Gastrocnemius medialis (tissue), 4 donors: ENCODE measurements at regions not wholly inside any gene's neighbourhood (a gene's known extent, or its start where the extent isn't known, plus 50 kb on each side); places are given as distances from the start of the nearest gene placed in this dataset.

Source experiments
- ATAC-seq, 2 donors: fragments of 150-250 bp; one replicate each; pipeline ENCODE4 v1.9.1; 2016
- DNase-seq, 2 donors: peaks; one replicate each; pipeline ENCODE4 v3.0.0-alpha.2; 2019
- H3K27ac ChIP-seq, 4 donors: fragments of 200-600 bp; sonication (generic); 1 replicate in 1 of 4; 2 replicates in 3 of 4; pipeline ENCODE4 v1.5.1; 2016 to 2018; ENCODE audit warnings: mild to moderate bottlenecking in 2 of 4, moderate library complexity in 1 of 4
- H3K27me3 ChIP-seq, 3 donors: fragments of 200-600 bp; sonication (generic) in 2 of 3; 1 replicate in 1 of 3; 2 replicates in 2 of 3; pipeline versions ENCODE4 v1.5.1 to v1.6.0; 2016 to 2019; ENCODE audit warnings: mild to moderate bottlenecking in 1 of 3, moderate library complexity in 1 of 3
- H3K36me3 ChIP-seq, 2 donors: fragments of 200-600 bp; sonication (generic) in 1 of 2; one replicate each; pipeline ENCODE4 v1.5.1; 2017 to 2018
- H3K4me1 ChIP-seq, 2 donors: fragments of 200-600 bp; sonication (generic) in 1 of 2; one replicate each; pipeline ENCODE4 v1.5.1; 2016 to 2017; ENCODE audit warnings: mild to moderate bottlenecking in 2 of 2
- H3K4me3 ChIP-seq, 4 donors: fragments of 200-600 bp; sonication (generic) in 3 of 4; 1 replicate in 1 of 4; 2 replicates in 3 of 4; pipeline ENCODE4 v1.5.1; 2016 to 2019; ENCODE audit warnings: mild to moderate bottlenecking in 2 of 4
- H3K9me3 ChIP-seq, 3 donors: fragments of 200-600 bp; sonication (generic) in 2 of 3; 1 replicate in 1 of 3; 2 replicates in 2 of 3; pipeline ENCODE4 v1.5.1; 2016 to 2019
- POLR2A ChIP-seq, 2 donors: fragments of 450-650 bp; IDR thresholded peaks; one replicate each; pipeline ENCODE4 v1.6.1; 2017; ENCODE audit warnings: antibody characterized with exemption in 2 of 2, mild to moderate bottlenecking in 2 of 2, moderate library complexity in 2 of 2
- in situ Hi-C, 4 donors: fragments of 200-750 bp; cut with MboI; loops; one replicate each; pipeline versions ENCODE4 v1.15.0 to v1.8.0; 2017; ENCODE audit warnings: low sequenced_read_pairs in 4 of 4
- intact Hi-C: fragments of 100-400 bp; cut with DNase I; formaldehyde crosslinking; loops from one replicate; pipeline ENCODE4 v1.15.1; 2023; ENCODE audit warnings: low total_unique reads
- TF ChIP-seq, protein P1 (sequence below), 5 experiments: fragments of 450-650 bp in 3 of 5; fragments of 200-600 bp in 2 of 5; sonication (generic) in 2 of 5; IDR thresholded peaks in 4 of 5; conservative IDR thresholded peaks in 1 of 5; 1 replicate in 4 of 5; 2 replicates in 1 of 5; pipeline ENCODE4 v1.5.1; 2016 to 2019; ENCODE audit warnings: antibody characterized with exemption in 5 of 5, mild to moderate bottlenecking in 3 of 5, moderate library complexity in 3 of 5

- DNase-seq (no peak), ATAC-seq (no peak)
- intact Hi-C loops (no loop called here), in situ Hi-C loops (no loop called here)
- H3K36me3 ChIP-seq = no peaks in the 10 kb centered on the region
- H3K27me3 ChIP-seq = no peaks in the 10 kb centered on the region
- TF ChIP-seq, protein P1, sequence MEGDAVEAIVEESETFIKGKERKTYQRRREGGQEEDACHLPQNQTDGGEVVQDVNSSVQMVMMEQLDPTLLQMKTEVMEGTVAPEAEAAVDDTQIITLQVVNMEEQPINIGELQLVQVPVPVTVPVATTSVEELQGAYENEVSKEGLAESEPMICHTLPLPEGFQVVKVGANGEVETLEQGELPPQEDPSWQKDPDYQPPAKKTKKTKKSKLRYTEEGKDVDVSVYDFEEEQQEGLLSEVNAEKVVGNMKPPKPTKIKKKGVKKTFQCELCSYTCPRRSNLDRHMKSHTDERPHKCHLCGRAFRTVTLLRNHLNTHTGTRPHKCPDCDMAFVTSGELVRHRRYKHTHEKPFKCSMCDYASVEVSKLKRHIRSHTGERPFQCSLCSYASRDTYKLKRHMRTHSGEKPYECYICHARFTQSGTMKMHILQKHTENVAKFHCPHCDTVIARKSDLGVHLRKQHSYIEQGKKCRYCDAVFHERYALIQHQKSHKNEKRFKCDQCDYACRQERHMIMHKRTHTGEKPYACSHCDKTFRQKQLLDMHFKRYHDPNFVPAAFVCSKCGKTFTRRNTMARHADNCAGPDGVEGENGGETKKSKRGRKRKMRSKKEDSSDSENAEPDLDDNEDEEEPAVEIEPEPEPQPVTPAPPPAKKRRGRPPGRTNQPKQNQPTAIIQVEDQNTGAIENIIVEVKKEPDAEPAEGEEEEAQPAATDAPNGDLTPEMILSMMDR (IDR thresholded peaks at IDR 0.05 in 4 of 5, conservative IDR thresholded peaks at IDR 0.05 in 1 of 5) = no peak
- TF ChIP-seq POLR2A (IDR thresholded peaks at IDR 0.05) = no peak
- H3K27ac ChIP-seq = no peak overlapping the region
- H3K4me1 ChIP-seq = no peaks in the 10 kb centered on the region
- no peaks in the 10 kb centered on the region for H3K9me3 ChIP-seq
- H3K4me3 ChIP-seq = no peak overlapping the region
Observed at GRCh38 chr1:238061967-238062613, 171.4 kb upstream of the ZP4 start.

GRCh38 chr1:238060061-238060460 lies 169.3 kb upstream of the ZP4 start:
- H3K4me3 ChIP-seq = no peak overlapping the region
- intact Hi-C loops = no loop called here
- H3K4me1 ChIP-seq = no peaks in the 10 kb centered on the region
- TF ChIP-seq POLR2A (IDR thresholded peaks at IDR 0.05) = no peak
- TF ChIP-seq, protein P1 (IDR thresholded peaks at IDR 0.05 in 4 of 5, conservative IDR thresholded peaks at IDR 0.05 in 1 of 5) = no peak
- ATAC-seq (no peak), DNase-seq (no peak)
- H3K36me3 ChIP-seq = no peaks in the 10 kb centered on the region
- in situ Hi-C loops = no loop called here
- H3K27ac ChIP-seq = no peak overlapping the region
- no peaks in the 10 kb centered on the region for H3K27me3 ChIP-seq
- H3K9me3 ChIP-seq = no peaks in the 10 kb centered on the region

DNA sequence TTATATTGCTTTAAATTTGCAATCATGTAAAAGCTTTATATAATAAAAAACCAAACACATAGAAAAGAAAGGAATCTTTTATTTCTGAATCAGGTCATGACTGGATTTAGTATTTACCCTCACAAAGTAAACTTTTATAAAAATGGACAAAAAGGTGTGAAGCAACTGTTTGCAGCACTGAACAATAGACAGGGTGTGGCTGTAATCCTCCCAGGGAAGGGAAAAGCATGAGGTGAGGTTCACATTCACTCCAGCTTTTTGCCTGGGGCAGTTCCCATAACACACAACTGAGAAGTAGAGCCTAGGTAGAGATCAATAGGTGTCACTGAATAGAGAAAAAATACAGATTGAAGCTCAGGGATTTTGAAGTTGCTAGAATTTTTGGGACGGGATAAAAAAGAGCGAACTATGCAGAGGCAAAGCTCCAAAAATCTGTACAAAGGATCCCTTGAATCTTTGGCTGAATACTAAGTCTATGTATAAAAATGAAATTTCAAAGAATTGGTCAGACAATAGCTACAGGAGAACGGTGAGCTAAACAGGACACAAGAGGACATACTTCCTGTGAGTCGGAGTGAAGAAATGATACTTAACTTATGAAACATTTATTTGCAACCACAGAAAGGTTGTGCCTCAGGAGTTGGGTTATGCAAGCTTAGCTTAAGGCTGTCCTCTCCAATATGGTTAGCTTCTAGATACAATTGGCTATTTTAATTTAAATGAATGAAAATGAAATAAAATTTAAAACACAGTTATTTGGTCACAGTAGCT lies 162.0 kb upstream of the ZP4 start:
- in situ Hi-C loops (no loop called here), intact Hi-C loops (no loop called here)
- DNase-seq = no peak
- H3K27ac ChIP-seq = no peak overlapping the region
- no peak for ATAC-seq
- no peak overlapping the region for H3K4me3 ChIP-seq
- H3K4me1 ChIP-seq = no peaks in the 10 kb centered on the region
- no peaks in the 10 kb centered on the region for H3K9me3 ChIP-seq
- TF ChIP-seq, protein P1 (IDR thresholded peaks at IDR 0.05 in 4 of 5, conservative IDR thresholded peaks at IDR 0.05 in 1 of 5) = no peak
- no peak for TF ChIP-seq POLR2A (IDR thresholded peaks at IDR 0.05)
- no peaks in the 10 kb centered on the region for H3K27me3 ChIP-seq
- H3K36me3 ChIP-seq = no peaks in the 10 kb centered on the region

DNA sequence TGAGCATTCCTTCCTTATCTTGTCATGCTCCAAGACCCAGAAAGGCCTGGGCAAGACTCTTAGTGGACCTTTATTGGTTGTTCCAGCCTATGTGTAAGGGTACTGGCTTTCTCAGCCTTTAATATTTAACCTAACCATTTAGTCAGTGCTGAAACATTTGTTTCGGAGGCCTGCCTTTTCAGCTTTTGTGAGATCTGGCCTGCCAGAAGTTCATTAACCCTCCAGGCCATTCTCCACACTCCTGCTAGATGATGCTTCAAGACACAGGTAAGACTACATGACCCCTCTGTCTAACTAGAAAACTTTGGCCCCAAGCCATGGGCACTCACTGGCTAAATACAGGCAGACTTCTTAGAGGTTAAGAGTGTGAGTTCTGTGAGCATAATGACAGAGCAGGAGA lies 138.4 kb upstream of the ZP4 start:
- H3K4me3 ChIP-seq = no peak overlapping the region
- ATAC-seq = no peak
- no peaks in the 10 kb centered on the region for H3K27me3 ChIP-seq
- intact Hi-C loops (no loop called here), in situ Hi-C loops (no loop called here)
- no peak for DNase-seq
- H3K27ac ChIP-seq = no peak overlapping the region
- H3K36me3 ChIP-seq = no peaks in the 10 kb centered on the region
- H3K9me3 ChIP-seq = no peaks in the 10 kb centered on the region
- TF ChIP-seq, protein P1 (IDR thresholded peaks at IDR 0.05 in 4 of 5, conservative IDR thresholded peaks at IDR 0.05 in 1 of 5) = no peak
- TF ChIP-seq POLR2A (IDR thresholded peaks at IDR 0.05) = no peak
- no peaks in the 10 kb centered on the region for H3K4me1 ChIP-seq
